Endothelial cell of umbilical vein (primary cell): ENCODE measurements at regions not wholly inside any gene's neighbourhood (a gene's known extent, or its start where the extent isn't known, plus 50 kb on each side); places are given as distances from the start of the nearest gene placed in this dataset.

Experiments
- POLR2A ChIP-seq: IDR thresholded peaks from 2 replicates; pipeline ENCODE4 v1.6.1; 2012; ENCODE audit warnings: low read depth, mild to moderate bottlenecking, control low read depth, low read length
- POLR2AphosphoS5 ChIP-seq: IDR thresholded peaks from 2 replicates; pipeline ENCODE4 v1.6.1; 2012; ENCODE audit warnings: low read depth, mild to moderate bottlenecking, control low read depth, low read length, moderate library complexity; ENCODE audit not compliant: insufficient read depth
- TF ChIP-seq, protein P1 (sequence below), 2 donors: IDR thresholded peaks; 1 replicate in 1 of 2; 2 replicates in 1 of 2; pipeline ENCODE4 v1.5.1; 2011; ENCODE audit warnings: low read length in 2 of 2, mild to moderate bottlenecking in 2 of 2, moderate library complexity in 2 of 2, control low read depth in 1 of 2, inconsistent platforms in 1 of 2, low read depth in 1 of 2; ENCODE audit not compliant: insufficient read depth in 1 of 2; ENCODE audit errors: extremely low read depth in 1 of 2

DNA sequence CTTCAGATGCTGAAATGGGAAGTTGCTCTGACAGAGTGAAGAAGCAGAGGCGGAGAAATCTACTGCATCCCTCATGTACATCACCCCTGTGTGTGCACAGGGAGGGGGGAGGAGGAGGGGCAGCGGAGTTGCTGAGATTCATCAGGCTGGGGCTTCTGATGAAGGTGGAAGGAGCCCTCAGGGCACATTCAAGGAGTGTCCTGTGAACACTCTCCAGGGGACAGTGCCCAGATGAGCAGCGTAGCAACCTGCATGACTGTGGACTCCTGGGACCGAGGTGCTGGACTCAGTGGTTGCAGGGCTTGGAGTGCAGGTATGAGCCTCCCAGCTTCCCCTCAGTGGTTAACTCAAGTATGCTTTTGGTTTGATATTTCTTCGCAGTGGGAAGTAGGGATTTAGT lies 257.8 kb upstream of the B3GAT1 start:
- TF ChIP-seq, protein P1, sequence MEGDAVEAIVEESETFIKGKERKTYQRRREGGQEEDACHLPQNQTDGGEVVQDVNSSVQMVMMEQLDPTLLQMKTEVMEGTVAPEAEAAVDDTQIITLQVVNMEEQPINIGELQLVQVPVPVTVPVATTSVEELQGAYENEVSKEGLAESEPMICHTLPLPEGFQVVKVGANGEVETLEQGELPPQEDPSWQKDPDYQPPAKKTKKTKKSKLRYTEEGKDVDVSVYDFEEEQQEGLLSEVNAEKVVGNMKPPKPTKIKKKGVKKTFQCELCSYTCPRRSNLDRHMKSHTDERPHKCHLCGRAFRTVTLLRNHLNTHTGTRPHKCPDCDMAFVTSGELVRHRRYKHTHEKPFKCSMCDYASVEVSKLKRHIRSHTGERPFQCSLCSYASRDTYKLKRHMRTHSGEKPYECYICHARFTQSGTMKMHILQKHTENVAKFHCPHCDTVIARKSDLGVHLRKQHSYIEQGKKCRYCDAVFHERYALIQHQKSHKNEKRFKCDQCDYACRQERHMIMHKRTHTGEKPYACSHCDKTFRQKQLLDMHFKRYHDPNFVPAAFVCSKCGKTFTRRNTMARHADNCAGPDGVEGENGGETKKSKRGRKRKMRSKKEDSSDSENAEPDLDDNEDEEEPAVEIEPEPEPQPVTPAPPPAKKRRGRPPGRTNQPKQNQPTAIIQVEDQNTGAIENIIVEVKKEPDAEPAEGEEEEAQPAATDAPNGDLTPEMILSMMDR (IDR thresholded peaks at IDR 0.05; ENCODE audit: extremely low read depth in 1 of 2, insufficient read depth in 1 of 2, low read depth in 1 of 2, low read length in 2 of 2) = no peak
- TF ChIP-seq POLR2AphosphoS5 (no peak), POLR2A (no peak)
